ENCODE measurements at regions not wholly inside any gene's neighbourhood (a gene's known extent, or its start where the extent isn't known, plus 50 kb on each side); places are given as distances from the start of the nearest gene placed in this dataset.

DNA sequence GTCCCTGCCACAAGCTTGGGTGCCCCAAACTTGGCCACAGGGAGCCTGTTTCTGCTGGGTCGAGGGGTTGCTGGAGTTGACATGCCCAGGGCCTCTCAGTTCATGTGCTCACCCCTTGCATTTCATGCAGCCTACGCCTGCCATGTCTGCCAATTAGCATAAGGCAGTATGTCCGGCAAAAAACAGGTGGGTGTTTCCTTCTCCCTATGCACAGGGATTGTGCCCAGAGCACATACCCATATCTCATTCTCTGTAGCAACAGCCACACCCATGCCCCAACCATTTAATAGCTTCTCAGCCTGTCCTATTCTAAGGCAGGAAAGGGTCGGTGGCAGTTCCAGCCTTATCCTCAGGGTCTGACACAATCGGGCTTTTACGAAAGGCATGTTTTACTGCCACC is 340.4 kb upstream of the ASIC2 start:
- in situ Hi-C loops (cut with MboI; ENCODE audit: low pct_ligation_motif_present in 1 of 4, low pct_unique_long_range_greater_than_20kb in 1 of 4, low sequenced_read_pairs in 3 of 4) (no loop called here), intact Hi-C loops (cut with DNase I; ENCODE audit: low total_unique reads) (no loop called here)
- H3K27me3 ChIP-seq: no peaks in the 10 kb centered on the region

DNA sequence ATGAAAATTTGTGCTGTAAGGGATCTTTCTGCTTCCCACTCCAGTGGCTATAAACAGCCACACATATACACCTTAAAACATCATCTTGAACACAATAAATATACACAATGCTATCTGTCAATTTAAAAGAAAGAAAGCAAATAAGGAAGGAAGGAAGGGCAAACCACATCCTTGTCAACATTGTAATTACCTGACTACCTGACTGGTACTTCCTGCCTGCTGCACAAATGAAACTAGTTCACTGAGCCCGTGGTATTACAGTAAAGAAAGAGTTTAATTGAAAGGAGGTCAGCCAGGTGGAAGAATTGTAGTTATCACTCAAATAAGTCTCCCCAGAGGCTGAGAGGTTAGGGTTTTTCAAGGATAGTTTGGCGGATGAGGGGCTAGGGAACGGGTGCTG is 344.4 kb upstream of the ASIC2 start:
- Histone ChIP-seq H3K4me1 (no peaks in the 10 kb centered on the region), H3K4me3 (no peak overlapping the region), H3K27me3 (no peaks in the 10 kb centered on the region), H3K27ac (no peak overlapping the region), H3K9me3 (no peaks in the 10 kb centered on the region), H3K36me3 (no peaks in the 10 kb centered on the region)
- no peak for TF ChIP-seq POLR2A (IDR thresholded peaks at IDR 0.05)
- TF ChIP-seq EP300 (IDR thresholded peaks at IDR 0.05; ENCODE audit: low read depth): no peak
- no peak for TF ChIP-seq POLR2AphosphoS5 (IDR thresholded peaks at IDR 0.05)
- TF ChIP-seq, protein P1, sequence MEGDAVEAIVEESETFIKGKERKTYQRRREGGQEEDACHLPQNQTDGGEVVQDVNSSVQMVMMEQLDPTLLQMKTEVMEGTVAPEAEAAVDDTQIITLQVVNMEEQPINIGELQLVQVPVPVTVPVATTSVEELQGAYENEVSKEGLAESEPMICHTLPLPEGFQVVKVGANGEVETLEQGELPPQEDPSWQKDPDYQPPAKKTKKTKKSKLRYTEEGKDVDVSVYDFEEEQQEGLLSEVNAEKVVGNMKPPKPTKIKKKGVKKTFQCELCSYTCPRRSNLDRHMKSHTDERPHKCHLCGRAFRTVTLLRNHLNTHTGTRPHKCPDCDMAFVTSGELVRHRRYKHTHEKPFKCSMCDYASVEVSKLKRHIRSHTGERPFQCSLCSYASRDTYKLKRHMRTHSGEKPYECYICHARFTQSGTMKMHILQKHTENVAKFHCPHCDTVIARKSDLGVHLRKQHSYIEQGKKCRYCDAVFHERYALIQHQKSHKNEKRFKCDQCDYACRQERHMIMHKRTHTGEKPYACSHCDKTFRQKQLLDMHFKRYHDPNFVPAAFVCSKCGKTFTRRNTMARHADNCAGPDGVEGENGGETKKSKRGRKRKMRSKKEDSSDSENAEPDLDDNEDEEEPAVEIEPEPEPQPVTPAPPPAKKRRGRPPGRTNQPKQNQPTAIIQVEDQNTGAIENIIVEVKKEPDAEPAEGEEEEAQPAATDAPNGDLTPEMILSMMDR (IDR thresholded peaks at IDR 0.05): no peak
- 48 to 71% methylated on average over 3 of the region's 3 CpGs for WGBS, 2 donors (ENCODE audit: low coverage in 1 of 2)
- intact Hi-C loops (cut with DNase I; ENCODE audit: low total_unique reads): no loop called here
- in situ Hi-C loops (cut with MboI; ENCODE audit: low pct_ligation_motif_present in 1 of 4, low pct_unique_long_range_greater_than_20kb in 1 of 4, low sequenced_read_pairs in 3 of 4): no loop called here
- no peak for DNase-seq

More for the DNA sequence above, 340.4 kb upstream of the ASIC2 start:
- Histone ChIP-seq H3K36me3 (no peaks in the 10 kb centered on the region), H3K27ac (no peak overlapping the region), H3K4me3 (no peak overlapping the region), H3K4me1 (no peaks in the 10 kb centered on the region), H3K9me3 (no peaks in the 10 kb centered on the region)
- WGBS, 2 donors (ENCODE audit: low coverage in 1 of 2): 20 to 66% methylated on average over 1 to 6 of the region's 6 CpGs
- TF ChIP-seq, protein P1 (IDR thresholded peaks at IDR 0.05): no peak
- TF ChIP-seq POLR2AphosphoS5 (IDR thresholded peaks at IDR 0.05) (no peak), EP300 (IDR thresholded peaks at IDR 0.05; ENCODE audit: low read depth) (no peak), POLR2A (IDR thresholded peaks at IDR 0.05) (no peak)
- no peak for DNase-seq

DNA sequence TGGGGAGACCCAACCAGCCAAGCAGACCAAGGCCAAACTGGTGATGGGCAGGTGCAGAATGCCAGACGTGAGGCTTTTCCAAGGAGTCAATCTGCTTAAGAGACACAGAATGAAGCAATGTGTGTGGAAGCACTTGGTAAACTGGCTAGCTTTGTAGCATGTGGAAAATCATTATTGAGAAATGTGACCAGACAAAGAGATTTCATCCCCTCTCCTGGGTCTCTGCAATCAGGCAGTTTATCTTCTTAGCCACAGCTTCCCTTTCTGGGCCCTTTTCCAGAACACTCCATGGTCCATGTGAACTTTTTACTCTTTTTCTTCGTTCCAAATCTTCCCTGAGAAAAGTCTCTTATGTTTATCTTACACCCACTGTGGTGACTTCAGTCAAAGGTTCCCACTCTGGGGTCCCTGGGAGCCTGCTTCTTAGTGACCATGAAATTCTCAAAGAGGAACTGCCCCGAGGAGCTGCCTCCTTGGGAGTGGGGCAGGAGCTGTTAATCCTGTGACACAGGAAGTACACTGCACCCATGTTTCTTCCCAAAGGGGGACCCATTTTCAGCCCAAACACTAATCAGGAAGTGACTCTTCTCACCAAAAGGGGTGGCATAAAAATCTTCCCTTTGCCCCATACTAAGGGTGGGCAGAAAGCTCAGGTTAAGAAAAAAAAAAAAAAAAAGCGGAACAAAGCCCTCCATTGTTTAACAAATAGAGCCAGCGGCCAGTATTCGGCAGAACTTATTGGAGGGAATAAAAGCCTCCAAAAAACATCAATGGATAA is 346.2 kb upstream of the ASIC2 start:
- H3K27me3 ChIP-seq: no peaks in the 10 kb centered on the region
- 46 to 48% methylated on average over 4 to 6 of the region's 6 CpGs for WGBS, 2 donors (ENCODE audit: low coverage in 1 of 2)
- no peaks in the 10 kb centered on the region for H3K4me1 ChIP-seq
- no peak overlapping the region for H3K27ac ChIP-seq
- H3K36me3 ChIP-seq: no peaks in the 10 kb centered on the region
- DNase-seq: no peak
- TF ChIP-seq POLR2AphosphoS5 (IDR thresholded peaks at IDR 0.05): no peak
- TF ChIP-seq, protein P1 (IDR thresholded peaks at IDR 0.05): no peak
- no peak for TF ChIP-seq POLR2A (IDR thresholded peaks at IDR 0.05)
- TF ChIP-seq EP300 (IDR thresholded peaks at IDR 0.05; ENCODE audit: low read depth): no peak
- in situ Hi-C loops (cut with MboI; ENCODE audit: low pct_ligation_motif_present in 1 of 4, low pct_unique_long_range_greater_than_20kb in 1 of 4, low sequenced_read_pairs in 3 of 4): no loop called here
- no peaks in the 10 kb centered on the region for H3K9me3 ChIP-seq
- intact Hi-C loops (cut with DNase I; ENCODE audit: low total_unique reads): no loop called here
- H3K4me3 ChIP-seq: no peak overlapping the region

DNA sequence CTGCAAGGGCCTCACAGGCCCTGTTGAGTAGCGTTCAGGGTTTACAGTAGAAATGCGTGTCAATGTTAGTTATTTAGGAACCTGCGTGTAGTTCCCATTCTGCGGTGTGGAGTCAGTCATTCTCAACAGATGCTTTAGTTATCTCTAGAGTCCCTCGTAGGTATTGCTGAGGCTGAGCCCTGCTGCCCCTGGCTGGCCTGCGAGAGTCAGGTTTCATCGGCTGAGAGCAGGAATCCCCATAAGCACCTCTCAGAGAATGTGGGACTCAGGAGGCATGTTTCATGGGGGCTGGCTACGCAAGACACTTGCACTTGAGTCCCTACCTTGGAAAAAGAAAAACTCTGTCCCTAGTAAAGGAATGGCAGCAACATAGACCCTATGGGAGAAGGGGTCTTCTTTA is 347.5 kb upstream of the ASIC2 start:
- no peaks in the 10 kb centered on the region for H3K36me3 ChIP-seq
- WGBS, 2 donors (ENCODE audit: low coverage in 1 of 2): 85 to 100% methylated on average over 1 to 8 of the region's 8 CpGs
- H3K4me3 ChIP-seq: no peak overlapping the region
- H3K27me3 ChIP-seq: no peaks in the 10 kb centered on the region
- intact Hi-C loops (cut with DNase I; ENCODE audit: low total_unique reads): no loop called here
- in situ Hi-C loops (cut with MboI; ENCODE audit: low pct_ligation_motif_present in 1 of 4, low pct_unique_long_range_greater_than_20kb in 1 of 4, low sequenced_read_pairs in 3 of 4): no loop called here
- H3K4me1 ChIP-seq: no peaks in the 10 kb centered on the region
- H3K27ac ChIP-seq: no peak overlapping the region
- TF ChIP-seq EP300 (IDR thresholded peaks at IDR 0.05; ENCODE audit: low read depth) (no peak), POLR2A (IDR thresholded peaks at IDR 0.05) (no peak), POLR2AphosphoS5 (IDR thresholded peaks at IDR 0.05) (no peak)
- TF ChIP-seq, protein P1 (IDR thresholded peaks at IDR 0.05): no peak
- no peak for DNase-seq
- H3K9me3 ChIP-seq: no peaks in the 10 kb centered on the region

Data from transverse colon (tissue), 4 donors.